DND-41 (cell line): ENCODE measurements at regions not wholly inside any gene's neighbourhood (a gene's known extent, or its start where the extent isn't known, plus 50 kb on each side); places are given as distances from the start of the nearest gene placed in this dataset.

Source experiments
- ATAC-seq: fragments of 200-7000 bp; cut with Tn5 transposase; 3 replicates; pipeline ENCODE4 v1.9.1; 2021; ENCODE audit warnings: low read depth; ENCODE audit not compliant: insufficient read depth
- DNase-seq: peaks from one replicate; pipeline ENCODE4 v3.0.0-alpha.2; 2020
- H2AFZ ChIP-seq: 2 replicates; pipeline ENCODE4 v1.6.0; 2012; ENCODE audit warnings: low read depth, low read length
- H3K27ac ChIP-seq: 2 replicates; pipeline ENCODE4 v1.5.1; 2012; ENCODE audit warnings: low read length, inconsistent platforms
- H3K27me3 ChIP-seq: fragments of 200-600 bp; sonication (generic); 2 replicates; pipeline ENCODE4 v1.6.0; 2012; ENCODE audit warnings: low read length, mild to moderate bottlenecking, inconsistent platforms; ENCODE audit not compliant: insufficient read depth, poor library complexity
- H3K36me3 ChIP-seq: 2 replicates; pipeline ENCODE4 v1.5.1; 2012; ENCODE audit warnings: low read length, inconsistent platforms; ENCODE audit not compliant: insufficient read depth
- H3K4me1 ChIP-seq: 2 replicates; pipeline ENCODE4 v1.5.1; 2012; ENCODE audit warnings: mild to moderate bottlenecking, low read length; ENCODE audit not compliant: insufficient read depth
- H3K4me2 ChIP-seq: 2 replicates; pipeline ENCODE4 v1.6.0; 2012; ENCODE audit warnings: mild to moderate bottlenecking, moderate library complexity, low read length, inconsistent platforms; ENCODE audit not compliant: insufficient read depth
- H3K4me3 ChIP-seq, 2 experiments: fragments of 200-600 bp in 1 of 2; shearing (Covaris generic) in 1 of 2; 2 replicates each; pipeline ENCODE4 v1.5.1; 2012 to 2016; ENCODE audit warnings: inconsistent platforms in 2 of 2, low read length in 2 of 2, mild to moderate bottlenecking in 2 of 2, low read depth in 1 of 2, moderate library complexity in 1 of 2
- H3K79me2 ChIP-seq: 2 replicates; pipeline ENCODE4 v1.6.0; 2012; ENCODE audit warnings: low read length, inconsistent platforms; ENCODE audit not compliant: insufficient read depth
- H3K9ac ChIP-seq: 2 replicates; pipeline ENCODE4 v1.6.0; 2012; ENCODE audit warnings: low read depth, mild to moderate bottlenecking, inconsistent platforms, low read length, moderate library complexity
- H3K9me3 ChIP-seq: 2 replicates; pipeline ENCODE4 v1.5.1; 2012; ENCODE audit warnings: low read length, moderate library complexity, mild to moderate bottlenecking, inconsistent platforms; ENCODE audit not compliant: insufficient read depth, severe bottlenecking
- H4K20me1 ChIP-seq: 2 replicates; pipeline ENCODE4 v1.6.0; 2012; ENCODE audit warnings: low read length; ENCODE audit not compliant: insufficient read depth
- EZH2 ChIP-seq: IDR thresholded peaks from 3 replicates; pipeline ENCODE4 v1.6.1; 2012; ENCODE audit warnings: borderline replicate concordance, low read depth, mild to moderate bottlenecking, moderate library complexity, low read length, inconsistent platforms; ENCODE audit not compliant: severe bottlenecking
- TF ChIP-seq, protein P1 (sequence below): IDR thresholded peaks from 2 replicates; pipeline ENCODE4 v1.5.1; 2012; ENCODE audit warnings: borderline replicate concordance, low read length, moderate library complexity, mild to moderate bottlenecking; ENCODE audit not compliant: poor library complexity, severe bottlenecking; ENCODE audit errors: extremely low read depth

DNA sequence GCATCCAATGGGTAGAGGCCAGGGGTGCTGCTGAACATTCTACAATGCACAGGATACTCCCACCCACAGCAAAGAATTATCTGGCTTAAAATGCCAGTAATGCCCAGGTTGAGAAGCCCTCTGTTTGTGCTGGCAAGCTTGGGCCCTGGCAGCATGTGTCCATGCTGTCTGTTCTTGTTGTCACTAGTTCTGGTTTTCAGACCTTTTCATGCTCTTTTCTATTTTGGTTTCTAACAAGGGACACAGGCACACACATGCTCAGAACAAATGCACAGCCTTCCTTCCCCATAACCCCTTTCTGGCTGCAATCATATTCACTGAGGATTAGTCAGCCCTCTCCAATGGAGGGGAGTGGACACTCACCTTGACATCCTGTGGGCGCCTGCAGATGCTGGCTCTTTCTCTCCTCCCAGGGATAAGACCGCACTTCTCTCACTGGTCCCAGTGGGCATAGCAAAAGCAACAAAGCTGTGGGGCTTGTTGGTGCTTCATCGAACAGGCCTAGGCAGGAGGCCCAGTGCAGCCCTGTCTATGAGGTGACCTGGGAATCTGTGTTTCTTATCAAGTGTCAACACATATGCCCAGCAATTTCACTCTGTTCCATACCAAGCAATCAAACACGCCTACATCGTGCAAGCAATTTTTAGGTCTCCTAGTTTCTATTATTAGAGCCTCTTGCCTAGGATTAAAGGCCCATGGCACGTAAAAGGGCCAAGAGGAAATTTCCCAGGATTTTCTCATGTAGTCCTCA is 271.1 kb upstream of the CCL2 start:
- ATAC-seq (no peak), DNase-seq (no peak)
- no peak overlapping the region for H3K4me2 ChIP-seq
- H3K4me1 ChIP-seq = no peaks in the 10 kb centered on the region
- no peak overlapping the region for H3K9ac ChIP-seq
- no peak for TF ChIP-seq EZH2
- TF ChIP-seq, protein P1, sequence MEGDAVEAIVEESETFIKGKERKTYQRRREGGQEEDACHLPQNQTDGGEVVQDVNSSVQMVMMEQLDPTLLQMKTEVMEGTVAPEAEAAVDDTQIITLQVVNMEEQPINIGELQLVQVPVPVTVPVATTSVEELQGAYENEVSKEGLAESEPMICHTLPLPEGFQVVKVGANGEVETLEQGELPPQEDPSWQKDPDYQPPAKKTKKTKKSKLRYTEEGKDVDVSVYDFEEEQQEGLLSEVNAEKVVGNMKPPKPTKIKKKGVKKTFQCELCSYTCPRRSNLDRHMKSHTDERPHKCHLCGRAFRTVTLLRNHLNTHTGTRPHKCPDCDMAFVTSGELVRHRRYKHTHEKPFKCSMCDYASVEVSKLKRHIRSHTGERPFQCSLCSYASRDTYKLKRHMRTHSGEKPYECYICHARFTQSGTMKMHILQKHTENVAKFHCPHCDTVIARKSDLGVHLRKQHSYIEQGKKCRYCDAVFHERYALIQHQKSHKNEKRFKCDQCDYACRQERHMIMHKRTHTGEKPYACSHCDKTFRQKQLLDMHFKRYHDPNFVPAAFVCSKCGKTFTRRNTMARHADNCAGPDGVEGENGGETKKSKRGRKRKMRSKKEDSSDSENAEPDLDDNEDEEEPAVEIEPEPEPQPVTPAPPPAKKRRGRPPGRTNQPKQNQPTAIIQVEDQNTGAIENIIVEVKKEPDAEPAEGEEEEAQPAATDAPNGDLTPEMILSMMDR = no peak
- H3K36me3 ChIP-seq = no peaks in the 10 kb centered on the region
- no peak overlapping the region for H2AFZ ChIP-seq
- no peak overlapping the region for H3K27ac ChIP-seq
- H3K27me3 ChIP-seq = peaks cover 4% of the 10 kb centered on the region
- H3K79me2 ChIP-seq = no peaks in the 10 kb centered on the region
- H3K4me3 ChIP-seq = no peak overlapping the region
- no peaks in the 10 kb centered on the region for H4K20me1 ChIP-seq
- no peaks in the 10 kb centered on the region for H3K9me3 ChIP-seq

DNA sequence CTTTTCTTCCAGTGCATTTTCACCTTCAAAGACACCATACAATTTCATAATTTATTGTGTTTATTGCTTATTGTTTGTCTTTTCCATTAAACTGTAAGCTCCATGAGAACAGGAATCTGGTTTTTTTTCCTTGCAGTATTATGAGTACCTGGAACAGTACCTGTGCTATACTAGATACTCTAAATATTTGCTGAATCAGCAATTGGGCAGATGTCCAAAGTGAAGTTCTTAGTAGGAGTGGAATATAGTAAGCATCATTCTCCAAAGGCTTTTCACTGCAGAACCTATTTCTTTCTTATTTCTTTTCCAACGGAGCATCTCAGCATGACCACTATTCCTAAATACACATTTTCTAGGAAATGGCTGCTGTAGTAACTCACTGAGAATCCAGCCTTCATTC is 269.0 kb upstream of the CCL2 start:
- Histone ChIP-seq H3K79me2 (no peaks in the 10 kb centered on the region), H4K20me1 (no peaks in the 10 kb centered on the region), H3K4me3 (no peak overlapping the region), H3K9me3 (no peaks in the 10 kb centered on the region), H3K27ac (no peak overlapping the region), H3K4me1 (no peaks in the 10 kb centered on the region), H3K4me2 (no peak overlapping the region), H3K9ac (no peak overlapping the region), H2AFZ (no peak overlapping the region), H3K27me3 (peaks cover 4% of the 10 kb centered on the region), H3K36me3 (no peaks in the 10 kb centered on the region)
- DNase-seq (no peak), ATAC-seq (no peak)
- TF ChIP-seq, protein P1 = no peak
- TF ChIP-seq EZH2 = no peak

DNA sequence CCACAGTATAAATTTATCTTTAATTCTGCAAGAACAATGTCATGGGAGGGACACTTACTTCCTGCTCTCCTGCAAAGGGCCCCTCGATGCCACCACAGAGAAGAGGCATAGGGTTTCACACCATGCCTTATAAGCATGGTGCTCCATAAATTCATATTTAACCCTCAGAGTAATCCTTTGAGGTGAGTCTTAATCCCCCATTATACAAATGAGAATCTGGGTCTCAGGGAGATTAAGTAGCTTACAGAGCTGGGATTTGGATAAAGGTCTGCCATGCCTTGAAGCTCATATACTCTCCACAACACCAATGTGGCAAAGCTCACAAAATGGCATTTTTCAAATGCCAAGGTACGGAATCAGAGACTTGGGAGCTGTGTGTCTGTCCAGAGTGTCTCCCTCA is 268.5 kb upstream of the CCL2 start:
- no peaks in the 10 kb centered on the region for H3K9me3 ChIP-seq
- ATAC-seq = no peak
- no peak overlapping the region for H2AFZ ChIP-seq
- H3K4me3 ChIP-seq = no peak overlapping the region
- H3K4me2 ChIP-seq = no peak overlapping the region
- TF ChIP-seq EZH2 = no peak
- TF ChIP-seq, protein P1 = no peak
- H3K79me2 ChIP-seq = no peaks in the 10 kb centered on the region
- H3K4me1 ChIP-seq = no peaks in the 10 kb centered on the region
- H4K20me1 ChIP-seq = no peaks in the 10 kb centered on the region
- no peaks in the 10 kb centered on the region for H3K36me3 ChIP-seq
- H3K9ac ChIP-seq = no peak overlapping the region
- no peak for DNase-seq
- H3K27me3 ChIP-seq = peaks cover 4% of the 10 kb centered on the region
- H3K27ac ChIP-seq = no peak overlapping the region
